B cell (primary cell): ENCODE measurements at regions not wholly inside any gene's neighbourhood (a gene's known extent, or its start where the extent isn't known, plus 50 kb on each side); places are given as distances from the start of the nearest gene placed in this dataset.
"Not testable (repeated sequence)": the region's sequence is repeated elsewhere in the genome, so short reads cannot be mapped to it uniquely, and the experiment has no call there.

Experiments used
- ATAC-seq: fragments of 200-7000 bp; cut with Tn5 transposase; one replicate; pipeline ENCODE4 v1.10.0; 2021; ENCODE audit warnings: low read depth, mild to moderate bottlenecking, moderate number of reproducible peaks, moderate library complexity
- CTCF ChIA-PET: fragments of 350-600 bp; sonication (Branson Sonifier 250); formaldehyde crosslinking; loops from one replicate; lab custom pipeline; 2021; ENCODE audit warnings: antibody characterized with exemption, inconsistent platforms; lab: Charles Lee
- POLR2A ChIA-PET: fragments of 350-600 bp; sonication (Branson Sonifier 250); formaldehyde crosslinking; loops from one replicate; lab custom pipeline; 2021; ENCODE audit warnings: antibody characterized with exemption; lab: Charles Lee
- DNase-seq: peaks from one replicate; pipeline ENCODE4 v3.0.0; 2013
- H2AFZ ChIP-seq: 2 replicates; pipeline ENCODE4 v1.6.1; 2012; ENCODE audit warnings: mild to moderate bottlenecking, low read depth, low read length; ENCODE audit not compliant: insufficient read depth, poor library complexity, severe bottlenecking
- H3K27ac ChIP-seq, 2 donors: 1 replicate in 1 of 2; 2 replicates in 1 of 2; pipeline ENCODE4 v1.5.1; 2012 to 2013; ENCODE audit warnings: low read length in 2 of 2, mild to moderate bottlenecking in 2 of 2, moderate library complexity in 1 of 2
- H3K27me3 ChIP-seq, 4 experiments: fragments of 200-600 bp in 1 of 4; sonication (generic) in 1 of 4; replicated peaks in 1 of 4; 1 replicate in 2 of 4; 2 replicates in 2 of 4; pipeline versions ENCODE4 v1.6.1 to v1.7.0; 2013 to 2016; ENCODE audit warnings: low read length in 3 of 4, mild to moderate bottlenecking in 2 of 4, mixed read lengths in 1 of 4, moderate library complexity in 1 of 4; ENCODE audit not compliant: insufficient read depth in 4 of 4, control insufficient read depth in 3 of 4; ENCODE audit errors: control extremely low read depth in 1 of 4
- H3K36me3 ChIP-seq, 2 experiments: replicated peaks in 1 of 2; 1 replicate in 1 of 2; 2 replicates in 1 of 2; pipeline versions ENCODE4 v1.6.1 to v1.7.1; 2013; ENCODE audit warnings: low read length in 1 of 2; ENCODE audit not compliant: insufficient read depth in 2 of 2, control insufficient read depth in 1 of 2; ENCODE audit errors: control extremely low read depth in 1 of 2, extremely low read depth in 1 of 2
- H3K4me1 ChIP-seq, 2 donors: fragments of 200-600 bp in 1 of 2; sonication (generic) in 1 of 2; 1 replicate in 1 of 2; 2 replicates in 1 of 2; pipeline versions ENCODE4 v1.5.1 to v1.6.1; 2013 to 2017; ENCODE audit warnings: low read length in 2 of 2; ENCODE audit not compliant: control insufficient read depth in 2 of 2, insufficient read depth in 2 of 2
- H3K4me2 ChIP-seq: replicated peaks from 2 replicates; pipeline ENCODE3; 2012; ENCODE audit warnings: mild to moderate bottlenecking, low read depth, low read length; ENCODE audit not compliant: poor library complexity, severe bottlenecking
- H3K4me3 ChIP-seq, 5 experiments: fragments of 200-600 bp in 1 of 5; sonication (generic) in 1 of 5; 1 replicate in 3 of 5; 2 replicates in 2 of 5; pipeline versions ENCODE4 v1.5.1 to v1.7.0; 2011 to 2016; ENCODE audit warnings: low read length in 4 of 5, mild to moderate bottlenecking in 4 of 5, low read depth in 2 of 5, control low read depth in 1 of 5, moderate library complexity in 1 of 5; ENCODE audit not compliant: insufficient read depth in 1 of 5; ENCODE audit errors: control extremely low read depth in 1 of 5, extremely low read depth in 1 of 5
- H3K79me2 ChIP-seq: fragments of 200-600 bp; sonication (generic); one replicate; pipeline ENCODE4 v1.6.0; 2016; ENCODE audit warnings: low read length; ENCODE audit not compliant: control insufficient read depth, insufficient read depth
- H3K9ac ChIP-seq: fragments of 200-600 bp; sonication (generic); 2 replicates; pipeline ENCODE4 v1.6.1; 2017; ENCODE audit warnings: mild to moderate bottlenecking, low read length, moderate library complexity
- H3K9me3 ChIP-seq, 3 donors: one replicate each; pipeline versions ENCODE4 v1.6.1 to v1.7.1; 2013; ENCODE audit warnings: low read length in 2 of 3; ENCODE audit not compliant: control insufficient read depth in 2 of 3, insufficient read depth in 1 of 3; ENCODE audit errors: control extremely low read depth in 1 of 3
- H4K20me1 ChIP-seq: 2 replicates; pipeline ENCODE4 v1.6.0; 2012; ENCODE audit warnings: mild to moderate bottlenecking, low read length; ENCODE audit not compliant: insufficient read depth, control insufficient read depth, poor library complexity, severe bottlenecking
- H3K27ac Mint-ChIP-seq: one replicate; pipeline ENCODE4 v1.8.0; 2021; ENCODE audit warnings: mixed read lengths
- H3K27me3 Mint-ChIP-seq: one replicate; pipeline ENCODE4 v1.8.0; 2021; ENCODE audit warnings: mixed read lengths
- H3K4me1 Mint-ChIP-seq: one replicate; pipeline ENCODE4 v1.8.0; 2021; ENCODE audit warnings: mixed read lengths
- H3K4me3 Mint-ChIP-seq: one replicate; pipeline ENCODE4 v1.8.0; 2021; ENCODE audit warnings: mixed read lengths
- H3K9me3 Mint-ChIP-seq: one replicate; pipeline ENCODE4 v1.8.0; 2022; ENCODE audit warnings: mixed read lengths; ENCODE audit not compliant: insufficient read depth
- EZH2 ChIP-seq: IDR thresholded peaks from 2 replicates; pipeline ENCODE4 v1.6.1; 2012; ENCODE audit warnings: borderline replicate concordance, low read depth, mild to moderate bottlenecking, moderate library complexity, low read length; ENCODE audit not compliant: insufficient read depth, poor library complexity, severe bottlenecking
- WGBS: methylation state at CpG from one replicate; pipeline ENCODE4 v1.1.5; 2013; ENCODE audit warnings: missing lambda C conversion rate; ENCODE audit not compliant: insufficient coverage; 5-methylcytosine and 5-hydroxymethylcytosine counted together
- intact Hi-C: fragments of 100-400 bp; cut with micrococcal nuclease; formaldehyde crosslinking; loops from one replicate; pipeline ENCODE4 v1.10.0; 2022
- TF ChIP-seq, protein P1 (sequence below): fragments of 200-600 bp; IDR thresholded peaks from one replicate; pipeline ENCODE4 v1.8.0; 2022; ENCODE audit warnings: antibody characterized with exemption, mild to moderate bottlenecking

DNA sequence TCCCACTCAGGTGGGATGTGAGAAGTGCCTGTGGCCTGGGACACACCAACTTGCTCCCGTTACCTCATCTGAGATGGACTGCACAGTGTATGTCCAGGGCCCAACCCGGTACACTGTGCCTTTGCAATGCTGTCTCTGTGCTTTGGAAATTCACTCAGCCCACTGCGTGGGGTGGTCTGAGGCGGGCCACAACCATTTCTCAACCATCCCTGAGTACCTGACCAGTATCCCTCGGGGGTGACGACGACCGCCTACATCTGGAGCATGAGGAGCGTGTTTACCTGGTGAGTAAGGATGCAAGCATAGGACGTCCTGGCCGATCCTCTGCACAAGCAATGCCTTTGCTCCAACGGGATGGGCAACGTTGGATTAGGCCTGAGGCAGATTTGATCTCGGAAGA lies 188.2 kb upstream of the PZP start:
- H3K4me1 ChIP-seq, CTCF ChIA-PET, POLR2A ChIA-PET, H2AFZ ChIP-seq, H3K9me3 Mint-ChIP-seq, H3K9me3 ChIP-seq, H3K36me3 ChIP-seq, H3K4me1 Mint-ChIP-seq, H3K27ac ChIP-seq, H3K27me3 Mint-ChIP-seq, H3K4me2 ChIP-seq, H3K79me2 ChIP-seq, H3K27ac Mint-ChIP-seq, H4K20me1 ChIP-seq, H3K4me3 ChIP-seq, intact Hi-C loops, H3K4me3 Mint-ChIP-seq, ATAC-seq, H3K27me3 ChIP-seq, DNase-seq, H3K9ac ChIP-seq: not testable (repeated sequence)
- WGBS = 97% methylated on average over 7 of the region's 14 CpGs

DNA sequence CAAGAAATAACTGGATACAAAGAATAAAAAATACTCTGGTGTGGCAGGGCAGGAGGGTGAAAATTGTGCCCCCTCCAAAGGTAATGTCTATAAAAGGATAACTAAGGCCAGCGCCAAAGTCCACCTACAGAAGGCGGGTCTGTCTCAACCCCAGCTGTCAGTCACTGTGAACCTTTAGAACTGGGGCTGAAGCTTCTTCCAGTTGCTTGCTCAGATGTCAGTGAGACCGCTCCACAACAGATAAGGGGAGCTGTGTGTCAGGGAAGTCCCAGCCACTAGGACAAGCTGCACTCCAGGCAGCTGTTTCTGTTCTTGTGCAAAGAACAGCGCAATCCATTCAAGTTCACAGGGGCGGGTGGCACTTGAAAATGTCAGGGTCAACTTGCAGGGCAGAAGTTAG lies 187.0 kb upstream of the PZP start:
- intact Hi-C loops, H3K9ac ChIP-seq, H3K27ac Mint-ChIP-seq, H3K4me2 ChIP-seq, H3K27me3 ChIP-seq, H3K36me3 ChIP-seq, H3K4me1 Mint-ChIP-seq, H3K4me1 ChIP-seq, POLR2A ChIA-PET, H3K9me3 ChIP-seq, H3K4me3 ChIP-seq, H3K79me2 ChIP-seq, H3K27ac ChIP-seq, DNase-seq, H4K20me1 ChIP-seq, H2AFZ ChIP-seq, ATAC-seq, H3K27me3 Mint-ChIP-seq, H3K9me3 Mint-ChIP-seq, CTCF ChIA-PET, H3K4me3 Mint-ChIP-seq: not testable (repeated sequence)
- no CpG with 5 or more reads among the region's 5 CpGs for WGBS

DNA sequence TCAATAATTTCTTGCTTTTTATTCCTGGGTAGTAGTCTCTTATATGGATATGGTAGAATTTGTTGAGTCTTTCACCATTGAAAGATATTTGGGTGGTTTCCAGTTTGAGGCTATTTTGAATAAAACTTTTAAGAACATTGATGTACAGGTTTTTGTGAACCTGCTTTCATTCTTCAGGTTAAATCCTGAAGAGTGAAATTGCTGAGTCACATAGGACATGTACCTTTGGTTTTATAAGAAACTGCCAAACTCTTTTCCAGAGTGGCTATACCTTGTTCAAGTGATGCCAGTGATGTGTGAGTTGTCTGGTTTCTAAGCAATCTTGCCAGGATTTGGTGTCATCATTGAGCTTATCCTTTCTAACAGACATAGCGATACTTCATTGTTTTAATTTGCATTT lies 184.6 kb upstream of the PZP start:
- Mint-ChIP-seq H3K27me3 (no peaks in the 10 kb centered on the region), H3K4me1 (peaks cover 15% of the 10 kb centered on the region), H3K4me3 (no peak overlapping the region), H3K9me3 (no peaks in the 10 kb centered on the region), H3K27ac (no peak overlapping the region)
- Histone ChIP-seq H2AFZ (no peak overlapping the region), H3K4me1 (peaks cover 10 to 14% of the 10 kb centered on the region in 2 donors), H3K27me3 (no peaks in the 10 kb centered on the region), H3K4me2 (no peak overlapping the region), H3K36me3 (no peaks in the 10 kb centered on the region), H3K27ac (no peak overlapping the region), H3K4me3 (no peak overlapping the region), H3K79me2 (no peaks in the 10 kb centered on the region), H4K20me1 (no peaks in the 10 kb centered on the region), H3K9me3 (no peaks in the 10 kb centered on the region), H3K9ac (no peak overlapping the region)
- CTCF ChIA-PET = no interaction called here
- no peak for DNase-seq
- POLR2A ChIA-PET = no interaction called here
- no CpG with 5 or more reads among the region's 1 CpG for WGBS
- intact Hi-C loops = no loop called here
- ATAC-seq = no peak
- TF ChIP-seq EZH2 = no peak
- TF ChIP-seq, protein P1, sequence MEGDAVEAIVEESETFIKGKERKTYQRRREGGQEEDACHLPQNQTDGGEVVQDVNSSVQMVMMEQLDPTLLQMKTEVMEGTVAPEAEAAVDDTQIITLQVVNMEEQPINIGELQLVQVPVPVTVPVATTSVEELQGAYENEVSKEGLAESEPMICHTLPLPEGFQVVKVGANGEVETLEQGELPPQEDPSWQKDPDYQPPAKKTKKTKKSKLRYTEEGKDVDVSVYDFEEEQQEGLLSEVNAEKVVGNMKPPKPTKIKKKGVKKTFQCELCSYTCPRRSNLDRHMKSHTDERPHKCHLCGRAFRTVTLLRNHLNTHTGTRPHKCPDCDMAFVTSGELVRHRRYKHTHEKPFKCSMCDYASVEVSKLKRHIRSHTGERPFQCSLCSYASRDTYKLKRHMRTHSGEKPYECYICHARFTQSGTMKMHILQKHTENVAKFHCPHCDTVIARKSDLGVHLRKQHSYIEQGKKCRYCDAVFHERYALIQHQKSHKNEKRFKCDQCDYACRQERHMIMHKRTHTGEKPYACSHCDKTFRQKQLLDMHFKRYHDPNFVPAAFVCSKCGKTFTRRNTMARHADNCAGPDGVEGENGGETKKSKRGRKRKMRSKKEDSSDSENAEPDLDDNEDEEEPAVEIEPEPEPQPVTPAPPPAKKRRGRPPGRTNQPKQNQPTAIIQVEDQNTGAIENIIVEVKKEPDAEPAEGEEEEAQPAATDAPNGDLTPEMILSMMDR = no peak
